NB4 (cell line): ENCODE measurements at regions not wholly inside any gene's neighbourhood (a gene's known extent, or its start where the extent isn't known, plus 50 kb on each side); places are given as distances from the start of the nearest gene placed in this dataset.

Source experiments
- POLR2A ChIP-seq: IDR thresholded peaks from 2 replicates; pipeline ENCODE4 v1.6.1; 2011; ENCODE audit warnings: mild to moderate bottlenecking; ENCODE audit not compliant: insufficient read length; ENCODE audit errors: extremely low read depth
- TF ChIP-seq, protein P1 (sequence below): IDR thresholded peaks from one replicate; pipeline ENCODE4 v1.5.1; 2012; ENCODE audit warnings: low read depth, low read length

DNA sequence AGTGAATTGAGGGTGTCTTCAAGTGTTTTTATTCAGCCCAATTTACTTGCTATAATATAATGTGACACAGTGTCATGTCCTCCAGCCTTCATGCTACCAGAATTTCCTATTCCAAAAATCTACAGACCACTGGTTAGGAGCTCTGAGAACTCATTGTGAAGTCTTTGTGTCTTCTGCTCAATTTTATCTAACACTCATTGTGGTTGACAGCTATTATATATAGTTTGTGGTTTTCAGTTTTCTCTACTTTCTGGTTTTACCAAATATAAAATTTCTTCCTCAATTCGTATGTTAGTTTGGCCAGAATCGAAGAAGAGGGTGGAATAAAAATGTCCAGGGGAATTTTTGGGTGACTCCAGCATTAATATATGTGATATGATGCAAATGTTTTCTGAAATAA is 509.3 kb upstream of the NUDT12 start:
- TF ChIP-seq, protein P1, sequence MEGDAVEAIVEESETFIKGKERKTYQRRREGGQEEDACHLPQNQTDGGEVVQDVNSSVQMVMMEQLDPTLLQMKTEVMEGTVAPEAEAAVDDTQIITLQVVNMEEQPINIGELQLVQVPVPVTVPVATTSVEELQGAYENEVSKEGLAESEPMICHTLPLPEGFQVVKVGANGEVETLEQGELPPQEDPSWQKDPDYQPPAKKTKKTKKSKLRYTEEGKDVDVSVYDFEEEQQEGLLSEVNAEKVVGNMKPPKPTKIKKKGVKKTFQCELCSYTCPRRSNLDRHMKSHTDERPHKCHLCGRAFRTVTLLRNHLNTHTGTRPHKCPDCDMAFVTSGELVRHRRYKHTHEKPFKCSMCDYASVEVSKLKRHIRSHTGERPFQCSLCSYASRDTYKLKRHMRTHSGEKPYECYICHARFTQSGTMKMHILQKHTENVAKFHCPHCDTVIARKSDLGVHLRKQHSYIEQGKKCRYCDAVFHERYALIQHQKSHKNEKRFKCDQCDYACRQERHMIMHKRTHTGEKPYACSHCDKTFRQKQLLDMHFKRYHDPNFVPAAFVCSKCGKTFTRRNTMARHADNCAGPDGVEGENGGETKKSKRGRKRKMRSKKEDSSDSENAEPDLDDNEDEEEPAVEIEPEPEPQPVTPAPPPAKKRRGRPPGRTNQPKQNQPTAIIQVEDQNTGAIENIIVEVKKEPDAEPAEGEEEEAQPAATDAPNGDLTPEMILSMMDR: no peak
- TF ChIP-seq POLR2A: no peak
